ENCODE measurements at regions not wholly inside any gene's neighbourhood (a gene's known extent, or its start where the extent isn't known, plus 50 kb on each side); places are given as distances from the start of the nearest gene placed in this dataset.

- Mint-ChIP-seq H3K27me3 (no peaks in the 10 kb centered on the region), H3K9me3 (peaks cover 0 to 1% (median 0%) of the 10 kb centered on the region in 7 donors), H3K4me1 (no peaks in the 10 kb centered on the region), H3K4me3 (no peak overlapping the region), H3K27ac (no peak overlapping the region), H3K36me3 (no peaks in the 10 kb centered on the region)
- Histone ChIP-seq H3K4me1 (ENCODE audit: control insufficient read depth, insufficient read depth, low read length, poor library complexity, severe bottlenecking) (no peaks in the 10 kb centered on the region), H3K9me3 (ENCODE audit: control insufficient read depth in 2 of 2, low read length in 2 of 2) (no peaks in the 10 kb centered on the region), H3K27ac (ENCODE audit: insufficient read depth, low read length, poor library complexity, severe bottlenecking) (no peak overlapping the region), H3K27me3 (ENCODE audit: control insufficient read depth, insufficient read depth, low read length) (no peaks in the 10 kb centered on the region), H3K36me3 (ENCODE audit: control insufficient read depth, insufficient read depth, low read length) (no peaks in the 10 kb centered on the region), H3K4me3 (ENCODE audit: low read depth, low read length) (no peak overlapping the region)
- no peak for ATAC-seq (ENCODE audit: low read depth in 2 of 2)
- no peak for DNase-seq
Measured at GRCh38 chrX:39716802-39717540, 380.8 kb downstream of the BCOR start.

- Histone ChIP-seq H3K9me3 (ENCODE audit: control insufficient read depth in 2 of 2, low read length in 2 of 2) (no peaks in the 10 kb centered on the region), H3K27ac (ENCODE audit: insufficient read depth, low read length, poor library complexity, severe bottlenecking) (no peak overlapping the region), H3K4me3 (ENCODE audit: low read depth, low read length) (no peak overlapping the region), H3K36me3 (ENCODE audit: control insufficient read depth, insufficient read depth, low read length) (no peaks in the 10 kb centered on the region), H3K4me1 (ENCODE audit: control insufficient read depth, insufficient read depth, low read length, poor library complexity, severe bottlenecking) (no peaks in the 10 kb centered on the region), H3K27me3 (ENCODE audit: control insufficient read depth, insufficient read depth, low read length) (no peaks in the 10 kb centered on the region)
- Mint-ChIP-seq H3K4me1 (no peaks in the 10 kb centered on the region), H3K27ac (no peak overlapping the region), H3K9me3 (peaks cover 0 to 1% (median 0%) of the 10 kb centered on the region in 7 donors), H3K36me3 (no peaks in the 10 kb centered on the region), H3K4me3 (peak overlapping the region in 1 of 4 donors; percentile 54), H3K27me3 (peaks cover 5% of the 10 kb centered on the region)
- DNase-seq (no peak), ATAC-seq (ENCODE audit: low read depth in 2 of 2) (no peak)
Measured at GRCh38 chrX:39718981-39719380, 378.8 kb downstream of the BCOR start.

GRCh38 chrX:39720945-39721344 lies 376.8 kb downstream of the BCOR start:
- ATAC-seq (ENCODE audit: low read depth in 2 of 2): no peak
- no peak overlapping the region for H3K27ac ChIP-seq (ENCODE audit: insufficient read depth, low read length, poor library complexity, severe bottlenecking)

GRCh38 chrX:39721566-39722279 lies 376.0 kb downstream of the BCOR start:
- Mint-ChIP-seq H3K27ac (peak overlapping the region in 1 of 3 donors; percentile 46), H3K4me3 (no peak overlapping the region), H3K9me3 (peaks cover 0 to 5% (median 0%) of the 10 kb centered on the region in 7 donors), H3K4me1 (peaks cover 0 to 8% (median 4%) of the 10 kb centered on the region in 4 donors), H3K36me3 (no peaks in the 10 kb centered on the region), H3K27me3 (peaks cover 8% of the 10 kb centered on the region)
- Histone ChIP-seq H3K27ac (ENCODE audit: insufficient read depth, low read length, poor library complexity, severe bottlenecking) (no peak overlapping the region), H3K36me3 (ENCODE audit: control insufficient read depth, insufficient read depth, low read length) (no peaks in the 10 kb centered on the region), H3K27me3 (ENCODE audit: control insufficient read depth, insufficient read depth, low read length) (no peaks in the 10 kb centered on the region), H3K4me3 (ENCODE audit: low read depth, low read length) (no peak overlapping the region), H3K9me3 (ENCODE audit: control insufficient read depth in 2 of 2, low read length in 2 of 2) (no peaks in the 10 kb centered on the region), H3K4me1 (ENCODE audit: control insufficient read depth, insufficient read depth, low read length, poor library complexity, severe bottlenecking) (no peaks in the 10 kb centered on the region)
- no peak for ATAC-seq (ENCODE audit: low read depth in 2 of 2)
- no peak for DNase-seq

More at GRCh38 chrX:39720945-39721344, 376.8 kb downstream of the BCOR start:
- H3K27me3 Mint-ChIP-seq: peaks cover 5% of the 10 kb centered on the region
- no peaks in the 10 kb centered on the region for H3K36me3 Mint-ChIP-seq
- H3K4me3 Mint-ChIP-seq: no peak overlapping the region
- DNase-seq: no peak
- Histone ChIP-seq H3K27me3 (ENCODE audit: control insufficient read depth, insufficient read depth, low read length) (no peaks in the 10 kb centered on the region), H3K4me1 (ENCODE audit: control insufficient read depth, insufficient read depth, low read length, poor library complexity, severe bottlenecking) (no peaks in the 10 kb centered on the region), H3K4me3 (ENCODE audit: low read depth, low read length) (no peak overlapping the region), H3K36me3 (ENCODE audit: control insufficient read depth, insufficient read depth, low read length) (no peaks in the 10 kb centered on the region), H3K9me3 (ENCODE audit: control insufficient read depth in 2 of 2, low read length in 2 of 2) (no peaks in the 10 kb centered on the region)
- H3K27ac Mint-ChIP-seq: no peak overlapping the region
- peaks cover 0 to 5% (median 0%) of the 10 kb centered on the region in 7 donors for H3K9me3 Mint-ChIP-seq
- peaks cover 0 to 8% (median 4%) of the 10 kb centered on the region in 4 donors for H3K4me1 Mint-ChIP-seq

- Histone ChIP-seq H3K4me3 (ENCODE audit: low read depth, low read length) (no peak overlapping the region), H3K9me3 (ENCODE audit: control insufficient read depth in 2 of 2, low read length in 2 of 2) (no peaks in the 10 kb centered on the region), H3K27ac (ENCODE audit: insufficient read depth, low read length, poor library complexity, severe bottlenecking) (no peak overlapping the region), H3K36me3 (ENCODE audit: control insufficient read depth, insufficient read depth, low read length) (no peaks in the 10 kb centered on the region), H3K27me3 (ENCODE audit: control insufficient read depth, insufficient read depth, low read length) (no peaks in the 10 kb centered on the region), H3K4me1 (ENCODE audit: control insufficient read depth, insufficient read depth, low read length, poor library complexity, severe bottlenecking) (no peaks in the 10 kb centered on the region)
- Mint-ChIP-seq H3K36me3 (no peaks in the 10 kb centered on the region), H3K27me3 (peaks cover 13% of the 10 kb centered on the region), H3K4me1 (peaks cover 0 to 8% (median 4%) of the 10 kb centered on the region in 4 donors), H3K9me3 (peaks cover 0 to 5% (median 0%) of the 10 kb centered on the region in 7 donors), H3K4me3 (peak overlapping the region in 1 of 4 donors; percentile 30), H3K27ac (no peak overlapping the region)
- peak in 2 of 3 donors; percentile 31 to 33 for DNase-seq
- peak; percentile 50 to 78 for ATAC-seq (ENCODE audit: low read depth in 2 of 2)
Measured at GRCh38 chrX:39724544-39724943, 373.2 kb downstream of the BCOR start.

GRCh38 chrX:39725114-39725513 lies 372.6 kb downstream of the BCOR start:
- Mint-ChIP-seq H3K36me3 (no peaks in the 10 kb centered on the region), H3K27ac (peak overlapping the region in 1 of 3 donors; percentile 46), H3K4me1 (peaks cover 0 to 8% (median 4%) of the 10 kb centered on the region in 4 donors), H3K4me3 (no peak overlapping the region), H3K27me3 (peaks cover 13% of the 10 kb centered on the region), H3K9me3 (peaks cover 0 to 5% (median 0%) of the 10 kb centered on the region in 7 donors)
- no peak for DNase-seq
- ATAC-seq (ENCODE audit: low read depth in 2 of 2): no peak
- Histone ChIP-seq H3K4me1 (ENCODE audit: control insufficient read depth, insufficient read depth, low read length, poor library complexity, severe bottlenecking) (no peaks in the 10 kb centered on the region), H3K27me3 (ENCODE audit: control insufficient read depth, insufficient read depth, low read length) (no peaks in the 10 kb centered on the region), H3K27ac (ENCODE audit: insufficient read depth, low read length, poor library complexity, severe bottlenecking) (no peak overlapping the region), H3K9me3 (ENCODE audit: control insufficient read depth in 2 of 2, low read length in 2 of 2) (no peaks in the 10 kb centered on the region), H3K36me3 (ENCODE audit: control insufficient read depth, insufficient read depth, low read length) (no peaks in the 10 kb centered on the region), H3K4me3 (ENCODE audit: low read depth, low read length) (no peak overlapping the region)

GRCh38 chrX:39725928-39726619 lies 371.7 kb downstream of the BCOR start:
- H3K36me3 ChIP-seq (ENCODE audit: control insufficient read depth, insufficient read depth, low read length): no peaks in the 10 kb centered on the region
- H3K9me3 Mint-ChIP-seq: peaks cover 0 to 5% (median 0%) of the 10 kb centered on the region in 7 donors
- no peak overlapping the region for H3K4me3 ChIP-seq (ENCODE audit: low read depth, low read length)
- no peaks in the 10 kb centered on the region for H3K36me3 Mint-ChIP-seq
- ATAC-seq (ENCODE audit: low read depth in 2 of 2): no peak
- peaks cover 0 to 15% (median 8%) of the 10 kb centered on the region in 4 donors for H3K4me1 Mint-ChIP-seq
- peaks cover 5% of the 10 kb centered on the region for H3K4me1 ChIP-seq (ENCODE audit: control insufficient read depth, insufficient read depth, low read length, poor library complexity, severe bottlenecking)
- DNase-seq: no peak
- H3K27me3 Mint-ChIP-seq: peaks cover 19% of the 10 kb centered on the region
- H3K9me3 ChIP-seq (ENCODE audit: control insufficient read depth in 2 of 2, low read length in 2 of 2): no peaks in the 10 kb centered on the region
- no peak overlapping the region for H3K27ac ChIP-seq (ENCODE audit: insufficient read depth, low read length, poor library complexity, severe bottlenecking)
- H3K27ac Mint-ChIP-seq: no peak overlapping the region
- no peaks in the 10 kb centered on the region for H3K27me3 ChIP-seq (ENCODE audit: control insufficient read depth, insufficient read depth, low read length)
- H3K4me3 Mint-ChIP-seq: no peak overlapping the region

Measured in CD4-positive, CD25-positive, alpha-beta regulatory T cell (primary cell).